ENCODE measurements at regions not wholly inside any gene's neighbourhood (a gene's known extent, or its start where the extent isn't known, plus 50 kb on each side); places are given as distances from the start of the nearest gene placed in this dataset.

DNA sequence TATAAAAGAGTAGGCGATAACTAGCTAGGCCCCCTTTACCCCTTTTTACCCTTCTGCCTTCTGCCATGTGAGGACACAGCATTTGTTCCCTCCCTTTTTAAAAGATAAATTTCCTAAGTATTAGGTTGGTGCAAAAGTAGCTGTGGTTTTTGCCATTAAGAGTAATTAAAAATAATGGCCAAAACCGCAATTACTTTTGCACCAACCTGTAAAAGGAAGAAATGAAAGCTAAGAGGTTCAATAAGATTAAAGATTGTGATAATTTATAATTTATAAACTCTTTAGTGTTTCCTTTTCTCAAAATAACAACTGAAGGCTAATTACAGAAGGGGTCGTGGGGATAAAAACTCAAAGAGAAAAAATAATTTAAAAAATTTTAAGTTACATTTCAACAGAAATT lies 283.5 kb upstream of the PDZRN3 start:
- H3K27ac Mint-ChIP-seq, result no peak overlapping the region
- no peaks in the 10 kb centered on the region for H3K79me2 ChIP-seq (ENCODE audit: low read depth)
- no peaks in the 10 kb centered on the region for H3K36me3 Mint-ChIP-seq
- no peaks in the 10 kb centered on the region for H3K4me1 Mint-ChIP-seq
- H3K4me3 Mint-ChIP-seq, result no peak overlapping the region
- DNase-seq (ENCODE audit: low spot score), result no peak
- no peak overlapping the region for H2AFZ ChIP-seq (replicated peaks)
- no peaks in the 10 kb centered on the region for H4K20me1 ChIP-seq (ENCODE audit: low read depth)
- no peaks in the 10 kb centered on the region for H3K4me1 ChIP-seq
- H3K9me3 Mint-ChIP-seq, result peaks cover 2% of the 10 kb centered on the region
- H3K4me3 ChIP-seq, result no peak overlapping the region
- no peaks in the 10 kb centered on the region for H3K27me3 Mint-ChIP-seq (ENCODE audit: insufficient read depth, low read depth)
- H3K4me2 ChIP-seq, result no peak overlapping the region
- no peak overlapping the region for H3K27ac ChIP-seq
- TF ChIP-seq EZH2phosphoT487 (IDR thresholded peaks at IDR 0.05), result no peak
- TF ChIP-seq, protein P1, sequence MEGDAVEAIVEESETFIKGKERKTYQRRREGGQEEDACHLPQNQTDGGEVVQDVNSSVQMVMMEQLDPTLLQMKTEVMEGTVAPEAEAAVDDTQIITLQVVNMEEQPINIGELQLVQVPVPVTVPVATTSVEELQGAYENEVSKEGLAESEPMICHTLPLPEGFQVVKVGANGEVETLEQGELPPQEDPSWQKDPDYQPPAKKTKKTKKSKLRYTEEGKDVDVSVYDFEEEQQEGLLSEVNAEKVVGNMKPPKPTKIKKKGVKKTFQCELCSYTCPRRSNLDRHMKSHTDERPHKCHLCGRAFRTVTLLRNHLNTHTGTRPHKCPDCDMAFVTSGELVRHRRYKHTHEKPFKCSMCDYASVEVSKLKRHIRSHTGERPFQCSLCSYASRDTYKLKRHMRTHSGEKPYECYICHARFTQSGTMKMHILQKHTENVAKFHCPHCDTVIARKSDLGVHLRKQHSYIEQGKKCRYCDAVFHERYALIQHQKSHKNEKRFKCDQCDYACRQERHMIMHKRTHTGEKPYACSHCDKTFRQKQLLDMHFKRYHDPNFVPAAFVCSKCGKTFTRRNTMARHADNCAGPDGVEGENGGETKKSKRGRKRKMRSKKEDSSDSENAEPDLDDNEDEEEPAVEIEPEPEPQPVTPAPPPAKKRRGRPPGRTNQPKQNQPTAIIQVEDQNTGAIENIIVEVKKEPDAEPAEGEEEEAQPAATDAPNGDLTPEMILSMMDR (IDR thresholded peaks at IDR 0.05), result no peak
- no peak for TF ChIP-seq EZH2 (IDR thresholded peaks at IDR 0.05)
- no peaks in the 10 kb centered on the region for H3K27me3 ChIP-seq
- no peaks in the 10 kb centered on the region for H3K36me3 ChIP-seq
- no peaks in the 10 kb centered on the region for H3K9me3 ChIP-seq (ENCODE audit: low read depth)
- H3K9ac ChIP-seq, result no peak overlapping the region
- H3F3A ChIP-seq (ENCODE audit: low read depth), result no peaks in the 10 kb centered on the region

DNA sequence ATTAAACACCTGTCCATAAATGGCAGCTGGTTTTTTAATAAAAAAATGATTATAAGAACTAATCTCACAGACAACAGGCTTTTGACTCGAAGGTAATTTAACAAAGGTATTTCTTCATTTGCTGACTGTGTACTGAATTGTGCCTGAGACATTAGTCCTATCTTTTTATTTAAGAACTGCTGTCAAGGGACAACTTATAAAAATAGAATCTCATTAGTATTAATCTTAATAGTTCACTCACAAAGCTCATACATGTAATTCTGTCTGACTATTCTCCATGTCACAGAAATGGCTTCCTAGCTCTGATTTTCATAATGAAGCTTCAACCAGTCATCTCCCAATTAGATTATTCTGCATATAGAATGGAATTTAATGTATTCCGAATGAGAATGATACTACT lies 276.9 kb upstream of the PDZRN3 start:
- no peak overlapping the region for H3K27ac ChIP-seq
- no peak overlapping the region for H3K4me3 ChIP-seq
- no peaks in the 10 kb centered on the region for H3K4me1 ChIP-seq
- no peak for TF ChIP-seq EZH2 (IDR thresholded peaks at IDR 0.05)
- TF ChIP-seq, protein P1 (IDR thresholded peaks at IDR 0.05), result no peak
- TF ChIP-seq EZH2phosphoT487 (IDR thresholded peaks at IDR 0.05), result no peak
- no peaks in the 10 kb centered on the region for H3K9me3 ChIP-seq (ENCODE audit: low read depth)
- H3K36me3 ChIP-seq, result no peaks in the 10 kb centered on the region
- no peaks in the 10 kb centered on the region for H4K20me1 ChIP-seq (ENCODE audit: low read depth)
- H3F3A ChIP-seq (ENCODE audit: low read depth), result no peaks in the 10 kb centered on the region
- Mint-ChIP-seq H3K36me3 (no peaks in the 10 kb centered on the region), H3K9me3 (peaks cover 2% of the 10 kb centered on the region), H3K4me3 (no peak overlapping the region), H3K27ac (no peak overlapping the region), H3K27me3 (ENCODE audit: insufficient read depth, low read depth) (no peaks in the 10 kb centered on the region), H3K4me1 (no peaks in the 10 kb centered on the region)
- H3K4me2 ChIP-seq, result no peak overlapping the region
- no peak for DNase-seq (ENCODE audit: low spot score)
- no peaks in the 10 kb centered on the region for H3K27me3 ChIP-seq
- H2AFZ ChIP-seq (replicated peaks), result no peak overlapping the region
- H3K9ac ChIP-seq, result no peak overlapping the region
- no peaks in the 10 kb centered on the region for H3K79me2 ChIP-seq (ENCODE audit: low read depth)

DNA sequence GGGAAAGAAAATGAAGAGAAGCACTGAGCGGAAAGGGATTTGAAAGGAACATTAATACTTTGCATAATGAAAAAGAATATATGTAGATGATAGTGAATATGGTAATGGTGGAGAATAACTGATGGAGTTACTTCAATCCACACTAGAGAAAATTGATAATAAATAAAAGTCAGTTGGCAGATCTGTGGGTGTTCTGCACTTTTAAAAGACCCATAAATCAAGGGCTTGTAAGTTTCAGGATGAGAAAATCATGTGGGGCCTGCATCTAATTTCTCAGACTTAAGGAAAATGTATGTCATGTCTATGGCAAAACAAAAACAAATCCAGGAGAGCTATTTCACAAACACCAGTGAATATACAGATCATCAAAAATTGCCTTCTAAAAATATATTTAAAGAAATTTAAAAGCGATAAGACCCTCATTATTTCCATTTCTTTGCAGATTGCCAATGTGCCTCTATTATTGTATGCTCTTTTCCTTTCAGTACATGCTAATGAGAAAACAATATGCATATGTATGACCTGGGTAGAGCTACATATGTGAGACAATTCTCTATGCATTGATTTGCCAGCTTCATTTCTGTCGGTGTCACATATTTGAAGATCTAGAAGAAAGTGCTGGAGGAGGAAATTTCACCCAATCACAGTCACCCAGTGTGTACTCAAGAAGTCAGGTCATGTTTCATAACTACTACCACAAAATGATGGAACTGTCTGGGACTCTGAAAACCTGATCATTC lies 269.9 kb upstream of the PDZRN3 start:
- no peak for DNase-seq (ENCODE audit: low spot score)
- Histone ChIP-seq H3K9ac (no peak overlapping the region), H3K4me2 (no peak overlapping the region), H3K4me1 (no peaks in the 10 kb centered on the region), H3K4me3 (no peak overlapping the region), H3K27ac (no peak overlapping the region), H3K9me3 (ENCODE audit: low read depth) (no peaks in the 10 kb centered on the region), H3F3A (ENCODE audit: low read depth) (no peaks in the 10 kb centered on the region), H3K79me2 (ENCODE audit: low read depth) (no peaks in the 10 kb centered on the region), H2AFZ (replicated peaks) (no peak overlapping the region), H3K27me3 (no peaks in the 10 kb centered on the region), H3K36me3 (no peaks in the 10 kb centered on the region), H4K20me1 (ENCODE audit: low read depth) (no peaks in the 10 kb centered on the region)
- Mint-ChIP-seq H3K36me3 (no peaks in the 10 kb centered on the region), H3K27ac (no peak overlapping the region), H3K4me1 (no peaks in the 10 kb centered on the region), H3K27me3 (ENCODE audit: insufficient read depth, low read depth) (no peaks in the 10 kb centered on the region), H3K4me3 (no peak overlapping the region), H3K9me3 (no peaks in the 10 kb centered on the region)
- TF ChIP-seq, protein P1 (IDR thresholded peaks at IDR 0.05), result no peak
- TF ChIP-seq EZH2 (IDR thresholded peaks at IDR 0.05), result no peak
- no peak for TF ChIP-seq EZH2phosphoT487 (IDR thresholded peaks at IDR 0.05)

Measured in neural progenitor cell (in vitro differentiated cells).